ENCODE measurements at regions not wholly inside any gene's neighbourhood (a gene's known extent, or its start where the extent isn't known, plus 50 kb on each side); places are given as distances from the start of the nearest gene placed in this dataset.

DNA sequence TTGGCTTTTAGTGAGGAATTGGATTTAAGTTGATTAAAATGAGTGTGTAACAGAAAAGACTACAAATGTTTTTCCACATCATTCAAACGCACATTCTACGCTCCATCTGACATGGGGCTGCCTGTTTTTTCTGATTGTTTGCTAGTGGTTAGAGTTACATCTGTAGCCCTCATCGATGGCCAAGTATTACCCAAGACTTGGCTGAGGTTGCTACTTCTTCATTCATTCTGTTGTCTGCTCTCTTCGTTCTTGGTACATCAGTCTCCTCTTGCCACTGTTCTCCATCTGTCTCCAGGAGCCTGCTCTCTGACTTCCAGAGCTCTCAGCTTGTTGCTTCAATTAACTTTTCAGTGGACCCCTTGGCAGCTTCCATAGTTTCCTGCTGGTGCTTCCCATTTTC, 1844.6 kb upstream of the TENM3 start:
- no peak for TF ChIP-seq ETV6 (conservative IDR thresholded peaks at IDR 0.05 in 1 of 2, IDR thresholded peaks at IDR 0.05 in 1 of 2; ENCODE audit: borderline replicate concordance in 1 of 2, low read depth in 1 of 2)
- no peak for TF ChIP-seq POLR2AphosphoS5 (IDR thresholded peaks at IDR 0.05; ENCODE audit: low read length)
- no peak for TF ChIP-seq MTA3 (IDR thresholded peaks at IDR 0.05; ENCODE audit: borderline replicate concordance, low read length)
- TF ChIP-seq, protein P1, sequence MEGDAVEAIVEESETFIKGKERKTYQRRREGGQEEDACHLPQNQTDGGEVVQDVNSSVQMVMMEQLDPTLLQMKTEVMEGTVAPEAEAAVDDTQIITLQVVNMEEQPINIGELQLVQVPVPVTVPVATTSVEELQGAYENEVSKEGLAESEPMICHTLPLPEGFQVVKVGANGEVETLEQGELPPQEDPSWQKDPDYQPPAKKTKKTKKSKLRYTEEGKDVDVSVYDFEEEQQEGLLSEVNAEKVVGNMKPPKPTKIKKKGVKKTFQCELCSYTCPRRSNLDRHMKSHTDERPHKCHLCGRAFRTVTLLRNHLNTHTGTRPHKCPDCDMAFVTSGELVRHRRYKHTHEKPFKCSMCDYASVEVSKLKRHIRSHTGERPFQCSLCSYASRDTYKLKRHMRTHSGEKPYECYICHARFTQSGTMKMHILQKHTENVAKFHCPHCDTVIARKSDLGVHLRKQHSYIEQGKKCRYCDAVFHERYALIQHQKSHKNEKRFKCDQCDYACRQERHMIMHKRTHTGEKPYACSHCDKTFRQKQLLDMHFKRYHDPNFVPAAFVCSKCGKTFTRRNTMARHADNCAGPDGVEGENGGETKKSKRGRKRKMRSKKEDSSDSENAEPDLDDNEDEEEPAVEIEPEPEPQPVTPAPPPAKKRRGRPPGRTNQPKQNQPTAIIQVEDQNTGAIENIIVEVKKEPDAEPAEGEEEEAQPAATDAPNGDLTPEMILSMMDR (IDR thresholded peaks at IDR 0.05 in 2 of 3, conservative IDR thresholded peaks at IDR 0.05 in 1 of 3; ENCODE audit: control insufficient read depth in 2 of 3, extremely low read depth in 1 of 3, insufficient read depth in 1 of 3, low read depth in 3 of 3, low read length in 3 of 3) = no peak

All from GM12878 (cell line).